ENCODE measurements at regions not wholly inside any gene's neighbourhood (a gene's known extent, or its start where the extent isn't known, plus 50 kb on each side); places are given as distances from the start of the nearest gene placed in this dataset.

DNA sequence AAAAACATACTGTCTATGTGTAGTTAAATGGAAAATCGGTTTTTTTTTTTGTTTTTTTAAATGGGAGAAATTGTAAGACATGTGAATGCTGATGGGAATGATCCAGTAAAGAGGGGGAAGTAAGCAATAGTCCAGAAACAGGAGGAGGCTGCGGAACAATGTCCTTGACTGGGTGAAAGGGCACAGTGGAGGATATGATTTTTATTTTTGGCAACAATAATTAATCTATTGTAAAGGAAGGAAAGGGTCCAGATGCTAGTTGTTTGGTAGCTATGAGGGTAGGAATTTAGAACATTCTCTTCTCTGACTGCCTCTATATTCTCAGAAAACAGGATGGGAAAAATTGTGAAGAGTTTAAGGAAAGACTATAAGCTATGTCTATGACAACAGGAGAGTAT, 76.6 kb downstream of the RPL10L start:
- TF ChIP-seq, protein P1, sequence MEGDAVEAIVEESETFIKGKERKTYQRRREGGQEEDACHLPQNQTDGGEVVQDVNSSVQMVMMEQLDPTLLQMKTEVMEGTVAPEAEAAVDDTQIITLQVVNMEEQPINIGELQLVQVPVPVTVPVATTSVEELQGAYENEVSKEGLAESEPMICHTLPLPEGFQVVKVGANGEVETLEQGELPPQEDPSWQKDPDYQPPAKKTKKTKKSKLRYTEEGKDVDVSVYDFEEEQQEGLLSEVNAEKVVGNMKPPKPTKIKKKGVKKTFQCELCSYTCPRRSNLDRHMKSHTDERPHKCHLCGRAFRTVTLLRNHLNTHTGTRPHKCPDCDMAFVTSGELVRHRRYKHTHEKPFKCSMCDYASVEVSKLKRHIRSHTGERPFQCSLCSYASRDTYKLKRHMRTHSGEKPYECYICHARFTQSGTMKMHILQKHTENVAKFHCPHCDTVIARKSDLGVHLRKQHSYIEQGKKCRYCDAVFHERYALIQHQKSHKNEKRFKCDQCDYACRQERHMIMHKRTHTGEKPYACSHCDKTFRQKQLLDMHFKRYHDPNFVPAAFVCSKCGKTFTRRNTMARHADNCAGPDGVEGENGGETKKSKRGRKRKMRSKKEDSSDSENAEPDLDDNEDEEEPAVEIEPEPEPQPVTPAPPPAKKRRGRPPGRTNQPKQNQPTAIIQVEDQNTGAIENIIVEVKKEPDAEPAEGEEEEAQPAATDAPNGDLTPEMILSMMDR (IDR thresholded peaks at IDR 0.05; ENCODE audit: low read depth, low read length, missing input control), result no peak
- TF ChIP-seq REST (IDR thresholded peaks at IDR 0.05), result no peak
- TF ChIP-seq, protein P2, sequence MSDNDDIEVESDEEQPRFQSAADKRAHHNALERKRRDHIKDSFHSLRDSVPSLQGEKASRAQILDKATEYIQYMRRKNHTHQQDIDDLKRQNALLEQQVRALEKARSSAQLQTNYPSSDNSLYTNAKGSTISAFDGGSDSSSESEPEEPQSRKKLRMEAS (IDR thresholded peaks at IDR 0.05), result no peak
- no peak for TF ChIP-seq JUND (IDR thresholded peaks at IDR 0.05)

All from liver (tissue), 3 donors.